ENCODE measurements at regions not wholly inside any gene's neighbourhood (a gene's known extent, or its start where the extent isn't known, plus 50 kb on each side); places are given as distances from the start of the nearest gene placed in this dataset.
"Not testable (repeated sequence)": the region's sequence is repeated elsewhere in the genome, so short reads cannot be mapped to it uniquely, and the experiment has no call there.

GRCh38 chr21:6133373-6133772 lies 4388.0 kb upstream of the TPTE start:
- TF ChIP-seq EZH2 (IDR thresholded peaks at IDR 0.05; ENCODE audit: low read length, missing control alignments) = not testable (repeated sequence)
- TF ChIP-seq, protein P1, sequence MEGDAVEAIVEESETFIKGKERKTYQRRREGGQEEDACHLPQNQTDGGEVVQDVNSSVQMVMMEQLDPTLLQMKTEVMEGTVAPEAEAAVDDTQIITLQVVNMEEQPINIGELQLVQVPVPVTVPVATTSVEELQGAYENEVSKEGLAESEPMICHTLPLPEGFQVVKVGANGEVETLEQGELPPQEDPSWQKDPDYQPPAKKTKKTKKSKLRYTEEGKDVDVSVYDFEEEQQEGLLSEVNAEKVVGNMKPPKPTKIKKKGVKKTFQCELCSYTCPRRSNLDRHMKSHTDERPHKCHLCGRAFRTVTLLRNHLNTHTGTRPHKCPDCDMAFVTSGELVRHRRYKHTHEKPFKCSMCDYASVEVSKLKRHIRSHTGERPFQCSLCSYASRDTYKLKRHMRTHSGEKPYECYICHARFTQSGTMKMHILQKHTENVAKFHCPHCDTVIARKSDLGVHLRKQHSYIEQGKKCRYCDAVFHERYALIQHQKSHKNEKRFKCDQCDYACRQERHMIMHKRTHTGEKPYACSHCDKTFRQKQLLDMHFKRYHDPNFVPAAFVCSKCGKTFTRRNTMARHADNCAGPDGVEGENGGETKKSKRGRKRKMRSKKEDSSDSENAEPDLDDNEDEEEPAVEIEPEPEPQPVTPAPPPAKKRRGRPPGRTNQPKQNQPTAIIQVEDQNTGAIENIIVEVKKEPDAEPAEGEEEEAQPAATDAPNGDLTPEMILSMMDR (conservative IDR thresholded peaks at IDR 0.05 in 1 of 2, IDR thresholded peaks at IDR 0.05 in 1 of 2; ENCODE audit: low read depth in 1 of 2, low read length in 2 of 2) = not testable (repeated sequence)
